AG08396 (cell line): ENCODE measurements at regions not wholly inside any gene's neighbourhood (a gene's known extent, or its start where the extent isn't known, plus 50 kb on each side); places are given as distances from the start of the nearest gene placed in this dataset.

Experiments
- DNase-seq: peaks from one replicate; pipeline ENCODE4 v3.0.0; 2012; ENCODE audit warnings: low spot score, mixed read lengths

- no peak for DNase-seq
Observed at GRCh38 chr9:118189615-118190014, 485.4 kb downstream of the TLR4 start.

GRCh38 chr9:118192807-118193206 lies 488.6 kb downstream of the TLR4 start:
- DNase-seq, result no peak

GRCh38 chr9:118209343-118209742 lies 505.1 kb downstream of the TLR4 start:
- DNase-seq, result no peak

GRCh38 chr9:118215549-118215948 lies 511.3 kb downstream of the TLR4 start:
- DNase-seq, result no peak

GRCh38 chr9:118222375-118222774 lies 518.2 kb downstream of the TLR4 start:
- DNase-seq, result no peak

GRCh38 chr9:118223111-118223510 lies 518.9 kb downstream of the TLR4 start:
- no peak for DNase-seq

GRCh38 chr9:118230329-118230728 lies 526.1 kb downstream of the TLR4 start:
- DNase-seq, result no peak

GRCh38 chr9:118236625-118237024 lies 532.4 kb downstream of the TLR4 start:
- DNase-seq, result no peak

- DNase-seq, result no peak
Observed at GRCh38 chr9:118238139-118238538, 533.9 kb downstream of the TLR4 start.

GRCh38 chr9:118252027-118252426 lies 547.8 kb downstream of the TLR4 start:
- DNase-seq, result no peak

GRCh38 chr9:118262191-118262590 lies 558.0 kb downstream of the TLR4 start:
- no peak for DNase-seq

- no peak for DNase-seq
Observed at GRCh38 chr9:118263949-118264348, 559.7 kb downstream of the TLR4 start.

- DNase-seq, result no peak
Observed at GRCh38 chr9:118268046-118268445, 563.8 kb downstream of the TLR4 start.

GRCh38 chr9:118269623-118270022 lies 565.4 kb downstream of the TLR4 start:
- no peak for DNase-seq

GRCh38 chr9:118271331-118271730 lies 567.1 kb downstream of the TLR4 start:
- DNase-seq, result no peak

- no peak for DNase-seq
Observed at GRCh38 chr9:118271936-118272335, 567.7 kb downstream of the TLR4 start.

GRCh38 chr9:118273048-118273447 lies 568.8 kb downstream of the TLR4 start:
- DNase-seq, result no peak

- DNase-seq, result no peak
Observed at GRCh38 chr9:118276784-118277183, 572.6 kb downstream of the TLR4 start.

- DNase-seq, result no peak
Observed at GRCh38 chr9:118281772-118282171, 577.6 kb downstream of the TLR4 start.

GRCh38 chr9:118283488-118283887 lies 579.3 kb downstream of the TLR4 start:
- DNase-seq, result no peak

- DNase-seq, result no peak
Observed at GRCh38 chr9:118290116-118290515, 585.9 kb downstream of the TLR4 start.

- no peak for DNase-seq
Observed at GRCh38 chr9:118295413-118295812, 591.2 kb downstream of the TLR4 start.

- no peak for DNase-seq
Observed at GRCh38 chr9:118302721-118303120, 598.5 kb downstream of the TLR4 start.

GRCh38 chr9:118303216-118303615 lies 599.0 kb downstream of the TLR4 start:
- no peak for DNase-seq

- DNase-seq, result no peak
Observed at GRCh38 chr9:118305331-118305730, 601.1 kb downstream of the TLR4 start.
